H1 (cell line): ENCODE measurements at regions not wholly inside any gene's neighbourhood (a gene's known extent, or its start where the extent isn't known, plus 50 kb on each side); places are given as distances from the start of the nearest gene placed in this dataset.
A peak's percentile ranks its signal among the peaks of the same experiment; 100 is the strongest.

Experiments
- CTCF ChIA-PET: fragments of 300-600 bp; sonication (Branson Sonifier 250); formaldehyde crosslinking; loops from one replicate; lab custom pipeline; 2021; ENCODE audit not compliant: partially characterized antibody; lab: Charles Lee
- POLR2A ChIA-PET: fragments of 300-600 bp; sonication (Branson Sonifier 250); formaldehyde crosslinking; loops from one replicate; lab custom pipeline; 2021; ENCODE audit warnings: inconsistent platforms; ENCODE audit not compliant: partially characterized antibody; lab: Charles Lee
- DNase-seq, 2 experiments: peaks; one replicate each; pipeline versions ENCODE4 v3.0.0 to v3.0.0-alpha.2; 2010 to 2022; ENCODE audit warnings: low spot score in 2 of 2, low read depth in 1 of 2, mixed read lengths in 1 of 2
- FAIRE-seq: peaks from 2 replicates; lab custom pipeline; 2011; peaks lifted over from hg19 to GRCh38; lab: Jason Lieb, UNC
- H2AFZ ChIP-seq: 2 replicates; pipeline ENCODE4 v1.8.1; 2012; ENCODE audit warnings: low read length, inconsistent platforms
- H2AK5ac ChIP-seq: 2 replicates; pipeline ENCODE4 v1.6.1; 2013; ENCODE audit warnings: low read depth, low read length
- H2BK120ac ChIP-seq: replicated peaks from 2 replicates; pipeline ENCODE3; 2013; ENCODE audit warnings: low read depth, low read length, inconsistent platforms
- H2BK12ac ChIP-seq: 2 replicates; pipeline ENCODE4 v1.6.1; 2013; ENCODE audit warnings: low read depth, low read length
- H2BK15ac ChIP-seq: 2 replicates; pipeline ENCODE4 v1.6.1; 2013; ENCODE audit warnings: low read length
- H2BK20ac ChIP-seq: 2 replicates; pipeline ENCODE4 v1.6.1; 2013; ENCODE audit warnings: low read length
- H2BK5ac ChIP-seq: 2 replicates; pipeline ENCODE4 v1.6.1; 2013; ENCODE audit warnings: low read depth, low read length
- H3K14ac ChIP-seq: 2 replicates; pipeline ENCODE4 v1.6.1; 2013; ENCODE audit warnings: inconsistent platforms; ENCODE audit not compliant: insufficient read length
- H3K18ac ChIP-seq: 2 replicates; pipeline ENCODE4 v1.6.1; 2013; ENCODE audit warnings: low read length; ENCODE audit errors: extremely low read depth
- H3K23ac ChIP-seq: 2 replicates; pipeline ENCODE4 v1.6.1; 2013; ENCODE audit warnings: inconsistent platforms; ENCODE audit not compliant: insufficient read length
- H3K23me2 ChIP-seq: 2 replicates; pipeline ENCODE4 v1.6.1; 2013; ENCODE audit warnings: low read depth, low read length
- H3K27ac ChIP-seq: 2 replicates; pipeline ENCODE4 v1.6.1; 2011; ENCODE audit warnings: low read depth, low read length, inconsistent platforms
- H3K27me3 ChIP-seq, 4 experiments: replicated peaks in 1 of 4; 1 replicate in 1 of 4; 2 replicates in 3 of 4; pipeline versions ENCODE4 v1.6.1 to v1.8.1; 2011 to 2013; ENCODE audit warnings: low read length in 3 of 4, mild to moderate bottlenecking in 3 of 4, inconsistent platforms in 2 of 4, mixed read lengths in 2 of 4, moderate library complexity in 1 of 4; ENCODE audit not compliant: control insufficient read depth in 3 of 4, insufficient read depth in 3 of 4; ENCODE audit errors: extremely low read depth in 1 of 4
- H3K36me3 ChIP-seq, 4 experiments: 2 replicates each; pipeline versions ENCODE4 v1.6.1 to v1.8.1; 2011 to 2013; ENCODE audit warnings: mild to moderate bottlenecking in 4 of 4, low read length in 3 of 4, moderate library complexity in 2 of 4, control low read depth in 1 of 4, inconsistent platforms in 1 of 4; ENCODE audit not compliant: insufficient read depth in 4 of 4, control insufficient read depth in 2 of 4
- H3K4ac ChIP-seq: replicated peaks from 2 replicates; pipeline ENCODE3; 2013; ENCODE audit warnings: low read length, low read depth, mixed read lengths, inconsistent platforms; ENCODE audit not compliant: insufficient read length
- H3K4me1 ChIP-seq, 4 experiments: replicated peaks in 1 of 4; 1 replicate in 1 of 4; 2 replicates in 3 of 4; pipeline versions ENCODE4 v1.6.1 to v1.8.1; 2011 to 2013; ENCODE audit warnings: low read length in 3 of 4, inconsistent platforms in 2 of 4, mixed read lengths in 1 of 4; ENCODE audit not compliant: insufficient read depth in 4 of 4, control insufficient read depth in 3 of 4
- H3K4me2 ChIP-seq, 2 experiments: 2 replicates each; pipeline versions ENCODE4 v1.6.1 to v1.8.1; 2011 to 2013; ENCODE audit warnings: low read depth in 2 of 2, low read length in 2 of 2, control low read depth in 1 of 2, inconsistent platforms in 1 of 2, mild to moderate bottlenecking in 1 of 2; ENCODE audit not compliant: insufficient read depth in 1 of 2
- H3K4me3 ChIP-seq, 4 experiments: fragments of 200-600, 300-600 bp in 1 of 4; sonication (generic), shearing (Covaris generic), sonication (Bioruptor Twin) in 1 of 4; 2 replicates each; pipeline versions ENCODE4 v1.5.1 to v1.8.1; 2011 to 2016; ENCODE audit warnings: low read length in 4 of 4, low read depth in 3 of 4, control low read depth in 2 of 4, inconsistent platforms in 2 of 4, mild to moderate bottlenecking in 2 of 4, mixed read lengths in 1 of 4, moderate library complexity in 1 of 4; ENCODE audit not compliant: insufficient read depth in 2 of 4; ENCODE audit errors: extremely low read depth in 1 of 4
- H3K56ac ChIP-seq: replicated peaks from 2 replicates; pipeline ENCODE3; 2013; ENCODE audit warnings: low read depth, mild to moderate bottlenecking, mixed read lengths, low read length, inconsistent platforms; ENCODE audit not compliant: insufficient read length
- H3K79me1 ChIP-seq: 2 replicates; pipeline ENCODE4 v1.6.1; 2013; ENCODE audit warnings: low read depth, low read length, control low read depth
- H3K79me2 ChIP-seq, 2 experiments: 2 replicates each; pipeline versions ENCODE4 v1.6.1 to v1.8.1; 2012 to 2013; ENCODE audit warnings: low read length in 2 of 2, mild to moderate bottlenecking in 2 of 2, inconsistent platforms in 1 of 2; ENCODE audit not compliant: insufficient read depth in 2 of 2, control insufficient read depth in 1 of 2
- H3K9ac ChIP-seq, 4 experiments: replicated peaks in 1 of 4; 1 replicate in 1 of 4; 2 replicates in 3 of 4; pipeline versions ENCODE4 v1.6.1 to v1.8.1; 2011 to 2013; ENCODE audit warnings: low read depth in 3 of 4, low read length in 3 of 4, control low read depth in 2 of 4, mild to moderate bottlenecking in 2 of 4, moderate library complexity in 2 of 4, inconsistent platforms in 1 of 4; ENCODE audit errors: extremely low read depth in 1 of 4
- H3K9me3 ChIP-seq, 2 experiments: 2 replicates each; pipeline versions ENCODE4 v1.6.1 to v1.8.1; 2012 to 2013; ENCODE audit warnings: mild to moderate bottlenecking in 2 of 2, moderate library complexity in 2 of 2, control low read depth in 1 of 2, inconsistent platforms in 1 of 2, low read depth in 1 of 2, low read length in 1 of 2, mixed read lengths in 1 of 2; ENCODE audit not compliant: insufficient read depth in 2 of 2
- H4K20me1 ChIP-seq, 2 experiments: replicated peaks in 1 of 2; 2 replicates each; pipeline versions ENCODE3 to v1.8.1; 2011 to 2013; ENCODE audit warnings: inconsistent platforms in 2 of 2, low read length in 2 of 2, mild to moderate bottlenecking in 1 of 2; ENCODE audit not compliant: insufficient read depth in 2 of 2, control insufficient read depth in 1 of 2
- H4K5ac ChIP-seq: 2 replicates; pipeline ENCODE4 v1.6.1; 2013; ENCODE audit warnings: low read length, low read depth, mixed read lengths, inconsistent platforms; ENCODE audit not compliant: insufficient read length
- H4K8ac ChIP-seq: 2 replicates; pipeline ENCODE4 v1.8.0; 2013; ENCODE audit warnings: mild to moderate bottlenecking, moderate library complexity, low read length, inconsistent platforms; ENCODE audit not compliant: insufficient read depth; ENCODE audit errors: extremely low read depth
- H4K91ac ChIP-seq: replicated peaks from 2 replicates; pipeline ENCODE3; 2013; ENCODE audit warnings: low read length, mixed read lengths, inconsistent platforms; ENCODE audit not compliant: insufficient read length
- CBX8 ChIP-seq: fragments of 300-800, 300-1000 bp; sonication (generic); IDR thresholded peaks from 2 replicates; pipeline ENCODE4 v1.7.1; 2016; ENCODE audit warnings: low read depth, low read length, borderline replicate concordance
- CHD1 ChIP-seq: IDR thresholded peaks from 2 replicates; pipeline ENCODE4 v1.6.1; 2012; ENCODE audit warnings: low read depth, low read length, improper control_type of control experiment
- CTBP2 ChIP-seq: IDR thresholded peaks from 2 replicates; pipeline ENCODE4 v1.7.0; 2011; ENCODE audit warnings: borderline replicate concordance, mild to moderate bottlenecking, moderate library complexity, mixed read lengths, low read length; ENCODE audit not compliant: insufficient read depth, insufficient read length
- FOSL1 ChIP-seq: IDR thresholded peaks from 2 replicates; pipeline ENCODE4 v1.6.1; 2011; ENCODE audit warnings: mild to moderate bottlenecking, low read depth, low read length, moderate library complexity; ENCODE audit not compliant: insufficient read depth
- KDM4A ChIP-seq: IDR thresholded peaks from one replicate; pipeline ENCODE4 v1.7.1; 2012; ENCODE audit warnings: low read depth, mild to moderate bottlenecking, moderate library complexity, low read length, inconsistent platforms; ENCODE audit not compliant: severe bottlenecking
- SRF ChIP-seq: IDR thresholded peaks from 2 replicates; pipeline ENCODE4 v1.6.1; 2011; ENCODE audit warnings: mild to moderate bottlenecking, low read depth, low read length, moderate library complexity
- WGBS, 2 experiments: shearing (Covaris generic) in 1 of 2; methylation state at CpG; one replicate each; pipeline versions ENCODE4 v1.1.6 to v1.1.7; 2013 to 2015; ENCODE audit warnings: low lambda C conversion rate in 2 of 2, mixed read lengths in 2 of 2, inconsistent platforms in 1 of 2, low coverage in 1 of 2, missing lambda C conversion rate in 1 of 2; ENCODE audit not compliant: insufficient replicate concordance in 2 of 2, insufficient coverage in 1 of 2, insufficient read length in 1 of 2; ENCODE audit errors: extremely low coverage in 1 of 2, missing lambda C conversion rate in 1 of 2; 5-methylcytosine and 5-hydroxymethylcytosine counted together

GRCh38 chr7:50251765-50252164 lies 52.8 kb upstream of the IKZF1 start:
- WGBS, 2 experiments: 91% methylated on average over 3 of the region's 3 CpGs; no CpG with 5 or more reads in 1 of the 2 experiments
- H3K9me3 ChIP-seq: peaks cover 0 to 4% of the 10 kb centered on the region in 2 experiments; a peak in 2 of 4 replicates
- no peaks in the 10 kb centered on the region; a peak in 1 of 8 replicates for H3K36me3 ChIP-seq
- H3K23me2 ChIP-seq: no peaks in the 10 kb centered on the region
- no peak overlapping the region for H4K8ac ChIP-seq
- DNase-seq: no peak
- no peak overlapping the region for H2AK5ac ChIP-seq
- POLR2A ChIA-PET: no interaction called here
- H3K56ac ChIP-seq: no peak overlapping the region
- H3K23ac ChIP-seq: no peak overlapping the region
- no peaks in the 10 kb centered on the region for H3K27me3 ChIP-seq
- H2BK12ac ChIP-seq: no peak overlapping the region
- H3K14ac ChIP-seq: no peak overlapping the region
- no peaks in the 10 kb centered on the region for H3K4me1 ChIP-seq
- no peak overlapping the region for H3K4me2 ChIP-seq
- H3K79me1 ChIP-seq: no peaks in the 10 kb centered on the region
- FAIRE-seq: no peak
- H2BK5ac ChIP-seq: no peak overlapping the region
- CTCF ChIA-PET: interaction anchor here (1.0 to 2.0 kb wide), 3 partner anchors 15 to 46 kb away, joined by 3 to 6 read pairs (median 3); no protein-coding TSS in a partner anchor
- H4K20me1 ChIP-seq: no peaks in the 10 kb centered on the region
- H3K4me3 ChIP-seq: no peak overlapping the region
- no peaks in the 10 kb centered on the region for H3K79me2 ChIP-seq
- H3K9ac ChIP-seq: no peak overlapping the region
- no peak overlapping the region for H2BK15ac ChIP-seq
- no peak overlapping the region for H4K5ac ChIP-seq
- H2AFZ ChIP-seq: peak overlapping the region; percentile 43; the same call in 1 of the 2 replicates
- no peak overlapping the region for H3K4ac ChIP-seq
- no peak overlapping the region for H3K27ac ChIP-seq
- no peak overlapping the region for H2BK120ac ChIP-seq
- no peak overlapping the region for H4K91ac ChIP-seq
- H3K18ac ChIP-seq: no peak overlapping the region
- H2BK20ac ChIP-seq: no peak overlapping the region
- TF ChIP-seq CBX8 (no peak), CHD1 (no peak), CTBP2 (no peak), KDM4A (no peak), FOSL1 (no peak), SRF (no peak)
